H9 (cell line): ENCODE measurements at regions not wholly inside any gene's neighbourhood (a gene's known extent, or its start where the extent isn't known, plus 50 kb on each side); places are given as distances from the start of the nearest gene placed in this dataset.

Source experiments
- DNase-seq: peaks from one replicate; pipeline ENCODE4 v3.0.0-alpha.2; 2017
- H2AFZ ChIP-seq: one replicate; pipeline ENCODE4 v1.6.1; 2013; ENCODE audit warnings: mild to moderate bottlenecking, low read length, control low read depth, moderate library complexity
- H2AK5ac ChIP-seq: 2 replicates; pipeline ENCODE4 v1.6.1; 2013; ENCODE audit warnings: low read length, control low read depth, mixed read lengths; ENCODE audit not compliant: insufficient read length
- H2BK120ac ChIP-seq: one replicate; pipeline ENCODE4 v1.6.1; 2013; ENCODE audit warnings: low read depth, mild to moderate bottlenecking, low read length, control low read depth, inconsistent platforms; ENCODE audit not compliant: poor library complexity, severe bottlenecking
- H2BK12ac ChIP-seq: 2 replicates; pipeline ENCODE4 v1.6.1; 2013; ENCODE audit warnings: low read length, control low read depth, mixed read lengths, low read depth; ENCODE audit not compliant: insufficient read length
- H2BK15ac ChIP-seq: 2 replicates; pipeline ENCODE4 v1.6.1; 2013; ENCODE audit warnings: low read depth, low read length, control low read depth
- H2BK20ac ChIP-seq: one replicate; pipeline ENCODE4 v1.6.1; 2013; ENCODE audit warnings: low read depth, mild to moderate bottlenecking, low read length, control low read depth, inconsistent platforms; ENCODE audit not compliant: poor library complexity, severe bottlenecking
- H2BK5ac ChIP-seq: 2 replicates; pipeline ENCODE4 v1.6.1; 2013; ENCODE audit warnings: low read length, control low read depth, mixed read lengths; ENCODE audit not compliant: insufficient read length
- H3K14ac ChIP-seq: 2 replicates; pipeline ENCODE4 v1.6.1; 2013; ENCODE audit warnings: low read length, control low read depth; ENCODE audit not compliant: insufficient read depth
- H3K18ac ChIP-seq: 2 replicates; pipeline ENCODE4 v1.6.1; 2013; ENCODE audit warnings: low read depth, mild to moderate bottlenecking, mixed read lengths, low read length, control low read depth; ENCODE audit not compliant: insufficient read length
- H3K23ac ChIP-seq: 2 replicates; pipeline ENCODE4 v1.6.1; 2013; ENCODE audit warnings: low read length, control low read depth, mixed read lengths, low read depth; ENCODE audit not compliant: insufficient read length
- H3K23me2 ChIP-seq: 2 replicates; pipeline ENCODE4 v1.6.1; 2013; ENCODE audit warnings: low read depth, mild to moderate bottlenecking, mixed read lengths, low read length, control low read depth; ENCODE audit not compliant: insufficient read length, poor library complexity, severe bottlenecking
- H3K27ac ChIP-seq: 2 replicates; pipeline ENCODE4 v1.5.1; 2013; ENCODE audit warnings: low read length, control low read depth, mixed read lengths, low read depth; ENCODE audit not compliant: insufficient read length
- H3K27me3 ChIP-seq: 2 replicates; pipeline ENCODE4 v1.6.1; 2013; ENCODE audit warnings: low read length, control low read depth, inconsistent platforms; ENCODE audit not compliant: insufficient read depth
- H3K4ac ChIP-seq: 2 replicates; pipeline ENCODE4 v1.6.1; 2013; ENCODE audit warnings: low read depth, mild to moderate bottlenecking, control low read depth, inconsistent platforms, low read length, moderate library complexity
- H3K4me1 ChIP-seq: 2 replicates; pipeline ENCODE4 v1.6.1; 2013; ENCODE audit warnings: low read length, control low read depth, inconsistent platforms; ENCODE audit not compliant: insufficient read depth
- H3K4me2 ChIP-seq: 2 replicates; pipeline ENCODE4 v1.6.1; 2013; ENCODE audit warnings: low read length, control low read depth, mixed read lengths; ENCODE audit not compliant: insufficient read length, insufficient read depth
- H3K56ac ChIP-seq: 2 replicates; pipeline ENCODE4 v1.6.1; 2013; ENCODE audit warnings: low read depth, mild to moderate bottlenecking, mixed read lengths, low read length, control low read depth; ENCODE audit not compliant: insufficient read length
- H3K79me1 ChIP-seq: 2 replicates; pipeline ENCODE4 v1.6.1; 2013; ENCODE audit warnings: low read depth, mild to moderate bottlenecking, moderate library complexity, low read length, control low read depth, inconsistent platforms; ENCODE audit not compliant: insufficient read depth, poor library complexity, severe bottlenecking
- H3K79me2 ChIP-seq: 2 replicates; pipeline ENCODE4 v1.6.1; 2013; ENCODE audit warnings: low read length, control low read depth, inconsistent platforms; ENCODE audit not compliant: insufficient read depth
- H3K9ac ChIP-seq: 2 replicates; pipeline ENCODE4 v1.6.1; 2013; ENCODE audit warnings: low read length, control low read depth, mixed read lengths; ENCODE audit not compliant: insufficient read length; ENCODE audit errors: extremely low read depth
- H3K9me3 ChIP-seq: one replicate; pipeline ENCODE4 v1.6.1; 2013; ENCODE audit warnings: low read depth, low read length, inconsistent platforms; ENCODE audit not compliant: control insufficient read depth
- H3T11ph ChIP-seq: one replicate; pipeline ENCODE4 v1.6.1; 2013; ENCODE audit warnings: mild to moderate bottlenecking, low read length, control low read depth, inconsistent platforms
- H4K20me1 ChIP-seq: one replicate; pipeline ENCODE4 v1.6.1; 2013; ENCODE audit not compliant: control insufficient read depth, insufficient read length, insufficient read depth
- H4K5ac ChIP-seq: 2 replicates; pipeline ENCODE4 v1.6.1; 2013; ENCODE audit warnings: low read depth, mild to moderate bottlenecking, mixed read lengths, low read length, control low read depth; ENCODE audit not compliant: insufficient read length
- H4K8ac ChIP-seq: replicated peaks from 2 replicates; pipeline ENCODE4 v1.6.1; 2013; ENCODE audit warnings: low read length, control low read depth, mixed read lengths, low read depth; ENCODE audit not compliant: insufficient read length
- H4K91ac ChIP-seq: 2 replicates; pipeline ENCODE4 v1.6.1; 2013; ENCODE audit warnings: low read depth, mild to moderate bottlenecking, moderate library complexity, mixed read lengths, low read length, control low read depth; ENCODE audit not compliant: insufficient read length
- H3K27ac Mint-ChIP-seq, 3 experiments: 2 replicates in 2 of 3; 3 replicates in 1 of 3; pipeline ENCODE4 v1.8.0; 2020 to 2021; ENCODE audit warnings: mixed read lengths in 3 of 3, mild to moderate bottlenecking in 1 of 3, moderate library complexity in 1 of 3
- H3K27me3 Mint-ChIP-seq: 2 replicates; pipeline ENCODE4 v1.8.0; 2021; ENCODE audit warnings: low read depth, mild to moderate bottlenecking, moderate library complexity, mixed read lengths
- H3K36me3 Mint-ChIP-seq, 3 experiments: 2 replicates in 2 of 3; 3 replicates in 1 of 3; pipeline ENCODE4 v1.8.0; 2020 to 2021; ENCODE audit warnings: low read depth in 3 of 3, mixed read lengths in 3 of 3; ENCODE audit not compliant: insufficient read depth in 1 of 3
- H3K4me1 Mint-ChIP-seq, 2 experiments: 2 replicates each; pipeline ENCODE4 v1.8.0; 2020; ENCODE audit warnings: mixed read lengths in 2 of 2
- H3K4me3 Mint-ChIP-seq, 2 experiments: 2 replicates in 1 of 2; 3 replicates in 1 of 2; pipeline ENCODE4 v1.8.0; 2020 to 2021; ENCODE audit warnings: mild to moderate bottlenecking in 2 of 2, mixed read lengths in 2 of 2, moderate library complexity in 1 of 2
- H3K9me3 Mint-ChIP-seq, 2 experiments: 2 replicates in 1 of 2; 3 replicates in 1 of 2; pipeline ENCODE4 v1.8.0; 2020; ENCODE audit warnings: mild to moderate bottlenecking in 2 of 2, mixed read lengths in 2 of 2, moderate library complexity in 1 of 2
- CTCF ChIP-seq: fragments of 200-600 bp; sonication (generic); conservative IDR thresholded peaks from 3 replicates; pipeline ENCODE4 v1.8.0; 2021; ENCODE audit warnings: antibody characterized with exemption, mild to moderate bottlenecking
- WGBS: extraction: QIAGEN DNeasy Blood & Tissue Kit; methylation state at CpG from one replicate; pipeline ENCODE4 v1.1.7; 2013; ENCODE audit warnings: missing lambda C conversion rate, low lambda C conversion rate, mixed read lengths; ENCODE audit not compliant: insufficient read length; ENCODE audit errors: extremely low coverage; 5-methylcytosine and 5-hydroxymethylcytosine counted together

DNA sequence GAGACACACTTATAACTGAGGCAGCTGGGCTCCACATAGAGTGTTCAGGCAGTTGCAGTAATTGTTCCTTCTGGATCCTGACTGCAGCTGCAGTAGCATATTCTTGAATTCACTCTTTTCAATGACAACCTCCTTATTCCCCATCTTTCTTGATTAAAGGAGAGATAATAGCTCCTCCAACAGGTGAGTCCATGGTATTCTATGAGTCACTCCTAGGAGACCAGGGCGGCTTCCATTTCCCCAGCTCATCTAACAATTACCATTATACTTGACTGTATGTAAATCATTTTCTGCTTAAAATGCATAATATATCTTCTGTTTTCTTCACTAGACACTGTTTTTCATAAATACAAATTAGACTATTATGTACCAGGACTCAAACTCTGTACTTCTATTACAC is 62.4 kb downstream of the TENT5A start:
- Mint-ChIP-seq H3K36me3 (no peaks in the 10 kb centered on the region), H3K27me3 (no peaks in the 10 kb centered on the region), H3K9me3 (no peaks in the 10 kb centered on the region), H3K27ac (no peak overlapping the region), H3K4me3 (no peak overlapping the region), H3K4me1 (peaks cover 6 to 7% of the 10 kb centered on the region in 2 experiments)
- H3K4me2 ChIP-seq: no peak overlapping the region
- DNase-seq: no peak
- H2BK20ac ChIP-seq: no peak overlapping the region
- H3T11ph ChIP-seq: no peak overlapping the region
- H2AK5ac ChIP-seq: no peak overlapping the region
- TF ChIP-seq CTCF: no peak
- no peak overlapping the region for H4K5ac ChIP-seq
- H3K14ac ChIP-seq: no peak overlapping the region
- no peak overlapping the region for H2BK15ac ChIP-seq
- no peaks in the 10 kb centered on the region for H3K79me2 ChIP-seq
- H3K23me2 ChIP-seq: no peaks in the 10 kb centered on the region
- no peaks in the 10 kb centered on the region for H3K79me1 ChIP-seq
- no CpG with 5 or more reads among the region's 1 CpG for WGBS
- H3K23ac ChIP-seq: no peak overlapping the region
- H2BK5ac ChIP-seq: no peak overlapping the region
- no peak overlapping the region for H2AFZ ChIP-seq
- no peaks in the 10 kb centered on the region for H3K4me1 ChIP-seq
- H3K18ac ChIP-seq: no peak overlapping the region
- H4K91ac ChIP-seq: no peak overlapping the region
- H3K27ac ChIP-seq: no peak overlapping the region
- no peaks in the 10 kb centered on the region for H3K27me3 ChIP-seq
- no peak overlapping the region for H3K4ac ChIP-seq
- H4K20me1 ChIP-seq: no peaks in the 10 kb centered on the region
- H4K8ac ChIP-seq: no peak overlapping the region
- no peak overlapping the region for H2BK12ac ChIP-seq
- no peak overlapping the region for H2BK120ac ChIP-seq
- H3K9me3 ChIP-seq: no peaks in the 10 kb centered on the region
- H3K9ac ChIP-seq: no peak overlapping the region
- H3K56ac ChIP-seq: no peak overlapping the region
